Heart left ventricle (tissue), 13 donors: ENCODE measurements at regions not wholly inside any gene's neighbourhood (a gene's known extent, or its start where the extent isn't known, plus 50 kb on each side); places are given as distances from the start of the nearest gene placed in this dataset.
"Not testable (repeated sequence)": the region's sequence is repeated elsewhere in the genome, so short reads cannot be mapped to it uniquely, and the experiment has no call there.

Experiments used
- POLR2A ChIP-seq, 2 donors: fragments of 450-650 bp; IDR thresholded peaks; one replicate each; pipeline ENCODE4 v1.6.1; 2017; ENCODE audit warnings: antibody characterized with exemption in 2 of 2, mild to moderate bottlenecking in 2 of 2, moderate library complexity in 2 of 2
- TF ChIP-seq, protein P1 (sequence below), 12 donors: fragments of 200-600 bp; sonication (generic) in 4 of 12; IDR thresholded peaks; one replicate each; pipeline versions ENCODE4 v1.5.0 to v1.8.0; 2018 to 2022; ENCODE audit warnings: antibody characterized with exemption in 12 of 12, mild to moderate bottlenecking in 5 of 12
- donor health status: ischemic (EF 13 %, LVEDD 7.1; RV severe dilation, severe dysfunction).
- donor health status: DM: no; HTN: yes; CAD: no.
- donor health status: DM: no; HTN: no; CAD: no.
- donor health status: ischemic (EF 25% LVEDD 6.9; RV normal size, moderate dysfunction).
- donor health status: ischemic (EF 25% LVEDD 5.7; RV mildly dilated, moderate dysfunction).
- donor health status: ischemic (EF 35%, LVEDD 5.7; RV mildly dilated, moderate dysfunction).
- donor health status: nonischemic (EF 11% LVEDD 7.7; RV severe dilation, severe dysfunction).
- donor health status: DM: yes; HTN: yes; CAD: no.
- donor health status: PGD.
- donor health status: ischemic (EF 29% LVEDD 5.4; RV normal size, mild dysfunction).
- donor health status: nonischemic (EF 23%, LVEDD 6.1; RV moderate dilation, normal function).

GRCh38 chr2:61598515-61599156 is 60.5 kb upstream of the XPO1 start:
- TF ChIP-seq, protein P1, sequence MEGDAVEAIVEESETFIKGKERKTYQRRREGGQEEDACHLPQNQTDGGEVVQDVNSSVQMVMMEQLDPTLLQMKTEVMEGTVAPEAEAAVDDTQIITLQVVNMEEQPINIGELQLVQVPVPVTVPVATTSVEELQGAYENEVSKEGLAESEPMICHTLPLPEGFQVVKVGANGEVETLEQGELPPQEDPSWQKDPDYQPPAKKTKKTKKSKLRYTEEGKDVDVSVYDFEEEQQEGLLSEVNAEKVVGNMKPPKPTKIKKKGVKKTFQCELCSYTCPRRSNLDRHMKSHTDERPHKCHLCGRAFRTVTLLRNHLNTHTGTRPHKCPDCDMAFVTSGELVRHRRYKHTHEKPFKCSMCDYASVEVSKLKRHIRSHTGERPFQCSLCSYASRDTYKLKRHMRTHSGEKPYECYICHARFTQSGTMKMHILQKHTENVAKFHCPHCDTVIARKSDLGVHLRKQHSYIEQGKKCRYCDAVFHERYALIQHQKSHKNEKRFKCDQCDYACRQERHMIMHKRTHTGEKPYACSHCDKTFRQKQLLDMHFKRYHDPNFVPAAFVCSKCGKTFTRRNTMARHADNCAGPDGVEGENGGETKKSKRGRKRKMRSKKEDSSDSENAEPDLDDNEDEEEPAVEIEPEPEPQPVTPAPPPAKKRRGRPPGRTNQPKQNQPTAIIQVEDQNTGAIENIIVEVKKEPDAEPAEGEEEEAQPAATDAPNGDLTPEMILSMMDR (IDR thresholded peaks at IDR 0.05): not testable (repeated sequence)
- not testable (repeated sequence) for TF ChIP-seq POLR2A (IDR thresholded peaks at IDR 0.05)
